ENCODE measurements at regions not wholly inside any gene's neighbourhood (a gene's known extent, or its start where the extent isn't known, plus 50 kb on each side); places are given as distances from the start of the nearest gene placed in this dataset.

DNA sequence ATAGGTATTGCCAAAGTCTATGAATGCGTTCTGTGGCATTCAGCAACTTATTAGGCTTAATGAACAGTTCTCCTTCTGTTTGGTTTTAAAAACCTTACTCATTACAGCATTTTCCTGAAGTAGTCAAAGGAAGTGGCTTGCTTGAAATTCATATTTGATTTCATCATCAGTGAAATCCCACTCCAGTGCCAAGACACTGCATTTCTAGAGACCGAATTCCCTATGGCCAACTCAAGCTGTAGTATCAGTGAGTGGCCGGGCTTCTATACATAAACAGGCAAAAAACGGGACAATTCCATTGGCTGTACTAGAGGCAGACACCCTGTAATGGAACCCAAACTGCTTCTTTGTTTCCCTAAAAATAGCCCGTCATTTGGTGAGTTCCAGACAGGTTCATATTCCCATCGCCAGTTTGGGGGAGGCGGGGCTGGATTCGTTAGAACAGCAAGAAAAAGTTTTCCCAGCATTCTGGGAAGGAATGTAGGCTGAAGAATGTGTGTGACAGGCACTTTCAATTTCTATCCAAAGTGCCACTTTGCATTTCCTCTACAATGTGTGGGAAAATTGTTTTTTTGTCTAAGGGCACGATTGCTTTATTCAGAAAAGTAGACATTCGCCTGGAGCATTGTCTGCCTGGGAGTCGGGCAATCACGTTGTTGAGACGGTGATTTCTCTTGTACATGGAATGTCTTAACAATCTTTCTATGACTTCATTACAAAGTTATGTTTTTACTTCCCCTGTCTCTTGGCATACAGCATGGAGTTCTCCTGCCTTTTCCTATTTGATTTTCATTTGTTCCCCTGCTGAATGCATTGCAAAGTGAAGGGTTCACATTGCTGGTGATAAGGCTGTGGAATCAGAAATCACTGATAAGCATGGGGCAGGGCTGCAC is 141.8 kb upstream of the MAST4 start:
- no peak for DNase-seq
- Histone ChIP-seq H3K27ac (no peak overlapping the region), H3K9me3 (no peaks in the 10 kb centered on the region), H3K36me3 (no peaks in the 10 kb centered on the region), H3K4me1 (no peaks in the 10 kb centered on the region), H3K27me3 (no peaks in the 10 kb centered on the region), H3K4me3 (no peak overlapping the region)
- in situ Hi-C loops (cut with MboI; ENCODE audit: low pct_ligation_motif_present in 1 of 4, low pct_unique_long_range_greater_than_20kb in 1 of 4, low sequenced_read_pairs in 3 of 4): no loop called here
- TF ChIP-seq EP300 (IDR thresholded peaks at IDR 0.05; ENCODE audit: low read depth) (no peak), POLR2AphosphoS5 (IDR thresholded peaks at IDR 0.05) (no peak), POLR2A (IDR thresholded peaks at IDR 0.05) (no peak)
- TF ChIP-seq, protein P1, sequence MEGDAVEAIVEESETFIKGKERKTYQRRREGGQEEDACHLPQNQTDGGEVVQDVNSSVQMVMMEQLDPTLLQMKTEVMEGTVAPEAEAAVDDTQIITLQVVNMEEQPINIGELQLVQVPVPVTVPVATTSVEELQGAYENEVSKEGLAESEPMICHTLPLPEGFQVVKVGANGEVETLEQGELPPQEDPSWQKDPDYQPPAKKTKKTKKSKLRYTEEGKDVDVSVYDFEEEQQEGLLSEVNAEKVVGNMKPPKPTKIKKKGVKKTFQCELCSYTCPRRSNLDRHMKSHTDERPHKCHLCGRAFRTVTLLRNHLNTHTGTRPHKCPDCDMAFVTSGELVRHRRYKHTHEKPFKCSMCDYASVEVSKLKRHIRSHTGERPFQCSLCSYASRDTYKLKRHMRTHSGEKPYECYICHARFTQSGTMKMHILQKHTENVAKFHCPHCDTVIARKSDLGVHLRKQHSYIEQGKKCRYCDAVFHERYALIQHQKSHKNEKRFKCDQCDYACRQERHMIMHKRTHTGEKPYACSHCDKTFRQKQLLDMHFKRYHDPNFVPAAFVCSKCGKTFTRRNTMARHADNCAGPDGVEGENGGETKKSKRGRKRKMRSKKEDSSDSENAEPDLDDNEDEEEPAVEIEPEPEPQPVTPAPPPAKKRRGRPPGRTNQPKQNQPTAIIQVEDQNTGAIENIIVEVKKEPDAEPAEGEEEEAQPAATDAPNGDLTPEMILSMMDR (IDR thresholded peaks at IDR 0.05): no peak
- WGBS, 2 donors (ENCODE audit: low coverage in 1 of 2): 76 to 77% methylated on average over 12 to 13 of the region's 13 CpGs
- intact Hi-C loops (cut with DNase I; ENCODE audit: low total_unique reads): no loop called here

DNA sequence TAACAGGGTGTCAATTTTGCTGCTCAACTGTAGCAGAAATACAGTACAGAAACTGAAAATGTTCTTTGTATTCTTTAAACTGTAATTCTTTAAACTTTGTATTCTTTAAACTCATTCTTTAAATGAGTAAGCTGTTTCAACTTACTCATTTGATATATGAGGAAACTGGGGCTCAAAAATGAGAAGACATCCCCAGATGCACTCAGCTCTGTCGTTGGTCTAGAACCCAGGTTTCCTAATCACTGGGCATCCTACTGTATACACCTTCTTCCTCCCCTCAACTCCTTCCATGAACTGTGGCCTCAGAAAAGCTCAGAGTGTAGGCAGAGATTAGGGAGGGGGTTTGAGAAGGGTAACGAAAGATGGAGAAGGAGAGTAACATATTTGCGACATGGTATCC is 136.5 kb upstream of the MAST4 start:
- H3K4me1 ChIP-seq: no peaks in the 10 kb centered on the region
- H3K27me3 ChIP-seq: no peaks in the 10 kb centered on the region
- no peaks in the 10 kb centered on the region for H3K9me3 ChIP-seq
- intact Hi-C loops (cut with DNase I; ENCODE audit: low total_unique reads) (no loop called here), in situ Hi-C loops (cut with MboI; ENCODE audit: low pct_ligation_motif_present in 1 of 4, low pct_unique_long_range_greater_than_20kb in 1 of 4, low sequenced_read_pairs in 3 of 4) (no loop called here)
- no peaks in the 10 kb centered on the region for H3K36me3 ChIP-seq
- no peak for DNase-seq
- H3K27ac ChIP-seq: no peak overlapping the region
- WGBS, 2 donors (ENCODE audit: low coverage in 1 of 2): 83 to 89% methylated on average over 3 of the region's 3 CpGs
- TF ChIP-seq POLR2A (IDR thresholded peaks at IDR 0.05) (no peak), POLR2AphosphoS5 (IDR thresholded peaks at IDR 0.05) (no peak), EP300 (IDR thresholded peaks at IDR 0.05; ENCODE audit: low read depth) (no peak)
- TF ChIP-seq, protein P1 (IDR thresholded peaks at IDR 0.05): no peak
- H3K4me3 ChIP-seq: no peak overlapping the region

DNA sequence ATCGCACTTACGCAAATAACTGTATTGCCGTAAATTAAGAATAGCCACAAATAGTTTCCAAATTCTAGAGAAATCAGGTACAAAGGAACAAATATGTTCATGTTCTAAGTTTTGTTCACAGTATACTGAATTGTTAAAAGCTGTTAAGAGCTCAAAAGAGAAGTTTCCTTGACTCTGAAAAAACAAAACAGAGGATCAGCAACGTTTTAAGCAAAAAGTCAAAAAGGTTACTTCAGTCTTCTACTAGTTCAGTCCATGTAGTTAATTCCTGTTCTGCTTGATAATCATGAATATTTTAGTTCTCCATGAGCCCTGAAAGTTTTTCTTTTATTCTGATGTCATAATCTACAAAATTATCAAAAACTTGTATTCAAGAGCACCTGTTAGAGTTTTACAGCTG is 128.6 kb upstream of the MAST4 start:
- TF ChIP-seq EP300 (IDR thresholded peaks at IDR 0.05; ENCODE audit: low read depth): no peak
- no peak for TF ChIP-seq POLR2A (IDR thresholded peaks at IDR 0.05)
- TF ChIP-seq POLR2AphosphoS5 (IDR thresholded peaks at IDR 0.05): no peak
- TF ChIP-seq, protein P1 (IDR thresholded peaks at IDR 0.05): no peak
- H3K9me3 ChIP-seq: peaks cover 6 to 9% of the 10 kb centered on the region in 2 donors
- WGBS, 2 donors (ENCODE audit: low coverage in 1 of 2): 86 to 89% methylated on average over 4 of the region's 4 CpGs
- H3K36me3 ChIP-seq: no peaks in the 10 kb centered on the region
- intact Hi-C loops (cut with DNase I; ENCODE audit: low total_unique reads) (no loop called here), in situ Hi-C loops (cut with MboI; ENCODE audit: low pct_ligation_motif_present in 1 of 4, low pct_unique_long_range_greater_than_20kb in 1 of 4, low sequenced_read_pairs in 3 of 4) (no loop called here)
- no peaks in the 10 kb centered on the region for H3K4me1 ChIP-seq
- no peak overlapping the region for H3K4me3 ChIP-seq
- no peak overlapping the region for H3K27ac ChIP-seq
- no peaks in the 10 kb centered on the region for H3K27me3 ChIP-seq
- no peak for DNase-seq

DNA sequence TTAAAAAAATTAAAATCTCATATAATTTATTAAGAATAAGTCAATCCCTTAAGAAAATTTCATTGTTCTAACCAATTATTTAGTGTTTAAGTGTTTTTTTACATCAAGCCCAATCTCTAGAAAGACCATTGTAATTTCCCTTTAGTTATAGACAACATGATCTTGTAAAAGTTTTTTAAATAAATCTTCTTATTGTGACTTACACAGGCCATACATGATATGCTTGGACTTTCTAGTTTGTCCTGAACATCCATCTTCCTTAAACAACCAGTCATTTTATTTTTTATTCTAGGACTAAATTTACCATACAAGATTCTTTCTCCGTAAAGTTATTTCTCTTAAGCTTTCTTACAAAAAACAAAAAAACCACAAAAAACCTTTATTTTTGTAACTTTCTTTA is 126.5 kb upstream of the MAST4 start:
- in situ Hi-C loops (cut with MboI; ENCODE audit: low pct_ligation_motif_present in 1 of 4, low pct_unique_long_range_greater_than_20kb in 1 of 4, low sequenced_read_pairs in 3 of 4) (no loop called here), intact Hi-C loops (cut with DNase I; ENCODE audit: low total_unique reads) (no loop called here)
- 92 to 93% methylated on average over 1 of the region's 1 CpG for WGBS, 2 donors (ENCODE audit: low coverage in 1 of 2)
- Histone ChIP-seq H3K27me3 (no peaks in the 10 kb centered on the region), H3K4me3 (no peak overlapping the region), H3K9me3 (peaks cover 6 to 9% of the 10 kb centered on the region in 2 donors), H3K4me1 (no peaks in the 10 kb centered on the region), H3K27ac (no peak overlapping the region), H3K36me3 (no peaks in the 10 kb centered on the region)
- DNase-seq: no peak
- TF ChIP-seq POLR2A (IDR thresholded peaks at IDR 0.05) (no peak), POLR2AphosphoS5 (IDR thresholded peaks at IDR 0.05) (no peak), EP300 (IDR thresholded peaks at IDR 0.05; ENCODE audit: low read depth) (no peak)
- TF ChIP-seq, protein P1 (IDR thresholded peaks at IDR 0.05): no peak
